Activated CD4-positive, alpha-beta T cell treated with anti-CD3 and anti-CD28 coated beads, Interleukin-2, amount 50 U/mL, for 4 hours (primary cell): ENCODE measurements at regions not wholly inside any gene's neighbourhood (a gene's known extent, or its start where the extent isn't known, plus 50 kb on each side); places are given as distances from the start of the nearest gene placed in this dataset.

ENCODE experiments used
- DNase-seq, 2 experiments: peaks; one replicate each; pipeline ENCODE4 v3.0.0-alpha.2; 2020

GRCh38 chr17:77435272-77436057 is 294.7 kb downstream of the SEC14L1 start:
- DNase-seq, result no peak

- no peak for DNase-seq
These were observed 295.3 kb downstream of the SEC14L1 start for GRCh38 chr17:77436058-77436442.

GRCh38 chr17:77436481-77436880 is 295.7 kb downstream of the SEC14L1 start:
- DNase-seq, result no peak

- DNase-seq, result no peak
These were observed 296.2 kb downstream of the SEC14L1 start for GRCh38 chr17:77437017-77437416.

- no peak for DNase-seq
These were observed 297.0 kb downstream of the SEC14L1 start for GRCh38 chr17:77437747-77438146.

GRCh38 chr17:77438241-77439188 is 297.7 kb downstream of the SEC14L1 start:
- no peak for DNase-seq

GRCh38 chr17:77439189-77440018 is 298.6 kb downstream of the SEC14L1 start:
- DNase-seq, result no peak

GRCh38 chr17:77440560-77440981 is 299.8 kb downstream of the SEC14L1 start:
- no peak for DNase-seq

- peak; percentile 57 to 58 for DNase-seq
These were observed 300.6 kb downstream of the SEC14L1 start for GRCh38 chr17:77441130-77441920.

GRCh38 chr17:77441940-77442339 is 301.2 kb downstream of the SEC14L1 start:
- peak; percentile 46 to 56 for DNase-seq

GRCh38 chr17:77442976-77443747 is 302.4 kb downstream of the SEC14L1 start:
- DNase-seq, result no peak

GRCh38 chr17:77443748-77444260 is 303.0 kb downstream of the SEC14L1 start:
- DNase-seq, result no peak

- no peak for DNase-seq
These were observed 303.8 kb downstream of the SEC14L1 start for GRCh38 chr17:77444628-77444983.

- peak; percentile 70 to 75 for DNase-seq
These were observed 304.4 kb downstream of the SEC14L1 start for GRCh38 chr17:77444984-77445759.

- no peak for DNase-seq
These were observed 305.2 kb downstream of the SEC14L1 start for GRCh38 chr17:77445760-77446532.

- DNase-seq, result no peak
These were observed 306.3 kb downstream of the SEC14L1 start for GRCh38 chr17:77446940-77447634.

- DNase-seq, result no peak
These were observed 308.7 kb downstream of the SEC14L1 start for GRCh38 chr17:77449373-77449907.
